HG03139 (cell line): ENCODE measurements at regions not wholly inside any gene's neighbourhood (a gene's known extent, or its start where the extent isn't known, plus 50 kb on each side); places are given as distances from the start of the nearest gene placed in this dataset.

ENCODE experiments used
- ATAC-seq: cut with Tn5 transposase; IDR thresholded peaks from one replicate; pipeline ENCODE4 v1.9.1; 2021; ENCODE audit not compliant: unreplicated experiment

DNA sequence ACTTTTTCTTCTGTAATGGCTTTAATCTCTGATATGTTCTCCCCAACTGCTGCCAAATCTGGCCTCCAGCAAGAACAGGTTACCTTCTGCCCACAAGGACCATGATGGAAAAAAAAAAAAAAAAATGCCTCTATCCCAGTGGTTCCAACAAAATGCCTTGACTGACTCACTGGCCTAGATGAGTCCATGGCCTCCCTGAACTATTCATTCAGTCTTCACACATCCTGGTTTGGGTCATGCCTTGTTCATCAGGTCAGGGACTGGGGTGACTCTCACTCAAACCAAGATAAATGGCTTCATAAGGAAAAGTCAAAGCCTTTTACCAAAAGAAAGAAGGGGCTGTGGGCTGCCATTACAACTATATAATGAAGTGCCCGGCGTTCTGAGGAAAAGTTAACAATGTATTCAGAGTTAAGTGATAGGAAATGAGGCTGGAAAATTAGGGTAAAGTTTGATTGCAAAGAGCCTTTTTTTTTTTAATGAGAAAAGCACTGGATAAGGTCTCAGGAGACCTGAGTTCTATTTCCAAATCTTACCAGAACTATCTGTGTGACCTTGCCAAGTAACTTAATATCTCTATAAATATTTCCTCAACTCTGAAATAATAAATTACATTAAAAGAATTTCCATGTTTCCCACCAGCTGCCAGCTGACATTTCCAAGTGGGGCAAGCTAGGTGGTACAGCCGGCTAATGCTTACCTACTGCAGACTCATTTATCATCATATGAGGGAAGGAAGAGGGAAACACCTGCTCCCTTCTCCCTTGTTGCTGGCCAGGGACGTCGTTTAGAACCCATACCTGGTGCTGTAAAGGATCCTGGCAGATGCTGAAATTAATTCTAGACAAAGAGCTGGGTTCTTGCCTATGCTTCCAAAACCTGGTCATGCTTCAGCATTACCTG, 380.0 kb upstream of the MARCKS start:
- no peak for ATAC-seq

DNA sequence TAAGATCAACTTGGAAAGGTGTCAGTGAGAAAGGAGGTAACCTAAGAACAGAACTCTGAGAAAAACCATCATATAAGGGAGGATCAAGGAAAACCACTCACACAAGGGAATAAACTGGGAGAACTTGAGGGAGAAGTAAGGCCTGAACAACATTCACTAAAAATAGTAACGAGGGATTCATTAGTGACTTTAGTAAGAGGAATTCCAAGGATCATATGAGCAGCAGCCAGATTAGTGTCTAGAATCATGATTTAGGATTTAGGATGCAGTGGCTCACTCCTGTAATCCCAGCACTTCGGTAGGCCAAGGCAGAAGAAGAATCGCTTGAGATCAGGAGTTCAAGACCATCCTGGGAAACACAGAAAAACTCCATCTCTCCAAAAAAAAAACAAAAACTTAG, 376.5 kb upstream of the MARCKS start:
- ATAC-seq: no peak

DNA sequence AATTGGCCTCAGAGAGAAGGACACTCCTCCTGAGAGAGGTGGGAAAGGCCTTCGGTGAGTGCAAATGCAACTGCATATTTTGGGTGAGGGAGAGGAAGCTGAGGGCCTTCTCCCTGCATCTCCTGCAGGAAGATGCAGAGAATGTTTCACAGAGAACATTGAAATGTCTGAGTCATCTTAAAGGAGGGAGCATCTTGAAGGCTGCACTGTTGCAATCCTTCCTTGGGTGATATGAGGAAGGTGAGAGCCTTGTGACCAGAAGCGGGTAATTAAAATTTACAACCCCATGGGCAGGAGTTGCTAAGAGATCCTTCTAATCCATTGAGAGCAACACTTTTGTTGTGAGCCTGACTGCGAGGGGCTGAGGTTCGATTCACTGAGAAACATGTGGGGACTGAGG, 375.7 kb upstream of the MARCKS start:
- ATAC-seq: no peak

DNA sequence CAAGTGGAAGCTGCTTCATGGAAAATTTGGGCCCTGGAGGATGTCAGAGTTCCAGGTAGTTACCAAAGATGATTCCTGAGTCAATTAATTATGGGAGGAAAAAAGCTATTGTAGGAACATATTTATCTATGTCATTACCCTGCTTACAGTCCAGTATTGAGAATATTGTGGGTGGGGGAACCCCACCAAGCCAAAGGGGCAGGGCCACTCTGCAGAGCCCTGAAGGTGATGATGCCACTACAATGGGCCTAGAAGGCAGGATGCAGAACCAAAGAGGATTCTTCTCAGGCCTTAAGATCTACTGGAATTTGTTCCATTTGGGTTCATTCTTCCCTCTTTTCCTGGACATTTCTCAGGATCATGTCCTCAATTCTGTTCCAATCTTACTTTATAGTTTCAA, 375.2 kb upstream of the MARCKS start:
- no peak for ATAC-seq

- no peak for ATAC-seq
Observed at GRCh38 chr6:113482771-113483170, 374.4 kb upstream of the MARCKS start.

GRCh38 chr6:113486199-113486598, 370.9 kb upstream of the MARCKS start:
- ATAC-seq: no peak

DNA sequence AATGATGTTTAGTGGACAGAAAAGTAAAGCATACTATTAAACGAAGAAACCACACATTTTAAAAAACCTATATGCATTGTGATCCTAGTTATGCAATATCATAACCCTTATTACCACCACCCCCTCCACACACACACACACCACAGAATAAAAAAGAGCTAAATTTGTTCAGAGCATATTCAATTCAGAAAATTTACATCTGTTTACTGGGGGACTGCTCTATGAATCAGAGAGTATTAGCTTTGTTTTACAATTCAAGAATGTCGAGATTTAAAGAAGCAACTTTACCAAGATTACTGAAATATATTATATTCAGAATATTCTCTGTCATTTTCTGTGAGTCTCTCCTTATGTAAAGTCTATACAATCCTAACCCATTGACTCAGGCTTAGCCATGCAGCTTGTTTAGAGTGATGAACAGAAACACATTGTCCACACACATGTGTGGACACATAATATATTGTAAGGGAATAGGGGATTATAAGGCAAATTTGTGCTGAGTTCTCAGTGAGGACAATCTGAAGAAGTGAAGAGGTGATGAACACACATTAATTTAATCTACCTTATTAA, 369.6 kb upstream of the MARCKS start:
- no peak for ATAC-seq

GRCh38 chr6:113488061-113488460, 369.1 kb upstream of the MARCKS start:
- no peak for ATAC-seq

- ATAC-seq: no peak
Observed at GRCh38 chr6:113488812-113489685, 368.1 kb upstream of the MARCKS start.

DNA sequence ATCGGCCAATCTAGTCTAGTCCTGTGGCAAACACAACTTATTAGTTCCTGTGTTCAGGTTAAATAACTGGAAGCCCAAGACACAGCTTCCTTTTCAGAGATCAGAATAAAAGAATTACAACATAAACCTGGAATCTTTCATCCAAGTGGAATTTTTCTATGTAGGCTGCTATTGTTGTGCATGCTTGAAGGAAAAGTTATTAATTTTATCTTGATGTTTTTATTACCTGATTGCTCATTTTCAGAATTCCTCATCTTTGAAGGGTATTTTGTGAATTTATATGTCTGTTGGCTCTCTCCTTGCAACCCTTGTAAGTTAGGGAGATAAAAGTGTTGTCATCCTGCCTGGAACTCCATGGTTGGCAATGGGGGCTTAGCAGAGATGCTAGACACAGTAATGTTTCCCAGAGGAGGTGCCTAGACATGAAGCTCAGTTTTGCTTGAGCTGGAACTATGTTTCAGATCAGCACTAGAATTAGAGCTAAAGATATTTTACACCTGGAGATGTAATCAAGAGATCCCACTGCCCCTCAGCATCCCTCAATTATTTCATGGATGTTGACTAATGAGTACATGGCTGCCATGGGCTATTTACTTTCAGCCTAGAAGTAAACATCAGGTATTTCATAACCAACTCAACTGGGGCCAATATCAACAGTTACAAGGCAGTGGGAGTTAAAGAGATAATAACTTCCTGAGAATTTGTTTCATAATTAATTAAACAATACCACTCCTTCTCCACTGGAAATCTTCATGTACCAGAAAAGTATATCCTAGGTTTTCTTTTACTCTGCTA, 367.0 kb upstream of the MARCKS start:
- no peak for ATAC-seq

DNA sequence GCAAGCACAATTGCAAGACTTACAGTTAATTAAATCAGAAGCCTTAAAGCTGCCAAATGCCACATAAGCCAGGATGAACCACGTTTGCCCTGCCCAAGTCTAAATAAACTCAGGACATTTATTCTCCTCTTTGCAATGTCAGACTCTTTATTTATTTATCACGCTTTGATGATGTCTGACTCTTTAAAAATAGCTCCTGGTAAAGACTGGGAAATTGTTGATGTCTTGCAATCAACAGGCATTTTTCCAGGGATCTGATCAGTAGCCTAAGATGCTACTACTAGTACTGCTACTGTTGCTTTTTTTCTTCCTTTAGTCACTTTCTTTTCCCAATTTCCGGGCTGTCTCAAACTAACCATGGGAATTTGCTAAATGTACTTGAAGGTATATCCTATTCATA, 365.8 kb upstream of the MARCKS start:
- no peak for ATAC-seq

DNA sequence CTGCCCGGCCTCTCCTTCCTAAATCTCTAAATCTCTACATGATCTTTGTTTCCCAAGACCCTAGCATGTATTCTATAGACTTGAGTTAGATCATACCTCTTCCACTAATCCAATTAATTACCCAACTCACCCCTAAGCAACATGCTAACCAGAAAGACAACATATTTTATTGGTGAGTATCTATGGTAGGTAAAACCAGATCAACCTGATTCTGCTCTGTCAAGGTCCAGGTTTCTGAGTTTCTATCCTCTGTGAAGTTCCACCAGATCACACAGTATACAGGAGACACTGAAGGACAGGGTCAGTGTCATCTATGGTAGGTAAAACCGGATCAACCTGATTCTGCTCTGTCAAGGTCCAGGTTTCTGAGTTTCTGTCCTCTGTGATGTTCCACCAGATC, 363.2 kb upstream of the MARCKS start:
- no peak for ATAC-seq

DNA sequence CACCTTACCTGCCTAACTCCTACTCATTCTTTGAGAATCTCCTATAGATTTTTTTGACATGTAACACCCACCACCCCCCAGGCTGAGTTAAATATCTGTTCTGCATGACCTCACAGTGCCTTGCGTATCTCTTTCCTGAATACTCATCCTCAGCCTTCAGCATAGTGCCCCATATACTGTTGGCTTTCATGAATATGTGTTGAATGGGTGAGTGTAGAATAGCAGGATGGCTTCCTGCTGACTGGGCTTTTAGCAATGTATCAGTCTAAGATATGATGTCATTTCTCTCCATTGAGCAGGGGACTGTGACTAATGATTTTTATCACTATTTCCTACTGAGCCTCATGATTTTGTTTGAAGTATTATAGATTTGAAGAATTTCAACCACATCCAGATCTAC, 361.6 kb upstream of the MARCKS start:
- ATAC-seq: no peak

- no peak for ATAC-seq
Observed at GRCh38 chr6:113496166-113496565, 361.0 kb upstream of the MARCKS start.

GRCh38 chr6:113500221-113500620, 356.9 kb upstream of the MARCKS start:
- ATAC-seq: no peak

- no peak for ATAC-seq
Observed at GRCh38 chr6:113505084-113505699, 352.0 kb upstream of the MARCKS start.

GRCh38 chr6:113508249-113508648, 348.9 kb upstream of the MARCKS start:
- no peak for ATAC-seq

GRCh38 chr6:113511100-113511499, 346.0 kb upstream of the MARCKS start:
- no peak for ATAC-seq

GRCh38 chr6:113512576-113512975, 344.6 kb upstream of the MARCKS start:
- ATAC-seq: no peak

DNA sequence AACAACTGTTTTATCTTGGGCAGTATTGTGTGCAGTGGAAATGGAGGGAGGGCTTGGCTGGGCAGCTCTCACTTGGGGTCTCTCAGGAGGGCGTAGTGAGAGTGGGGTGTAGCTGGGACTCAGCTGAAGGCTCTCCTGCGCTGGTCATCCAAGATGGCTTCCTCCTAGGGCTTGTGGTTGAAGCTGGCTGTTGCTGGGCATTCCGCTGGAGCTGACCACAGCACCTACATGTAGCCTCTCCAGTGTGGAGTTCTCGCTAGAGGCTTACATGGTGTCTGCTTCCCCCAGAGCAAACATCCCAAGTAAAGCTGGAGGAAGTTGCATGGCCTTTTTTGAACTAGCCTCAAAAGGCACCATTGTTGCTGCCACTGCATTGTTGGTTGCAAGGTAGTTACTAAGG, 344.1 kb upstream of the MARCKS start:
- ATAC-seq: no peak
